HAP-1 (cell line): ENCODE measurements at regions not wholly inside any gene's neighbourhood (a gene's known extent, or its start where the extent isn't known, plus 50 kb on each side); places are given as distances from the start of the nearest gene placed in this dataset.

Experiments
- DNase-seq, 2 experiments: peaks; one replicate each; pipeline ENCODE4 v3.0.0-alpha.2; 2016 to 2020; ENCODE audit warnings: low spot score in 2 of 2
- H3K27me3 ChIP-seq: fragments of 250-450 bp; sonication (Bioruptor Pico); 2 replicates; pipeline ENCODE4 v1.5.1; 2020; ENCODE audit warnings: low read depth, mild to moderate bottlenecking, moderate library complexity
- H3K36me3 ChIP-seq: fragments of 250-450 bp; sonication (Bioruptor Pico); replicated peaks from 2 replicates; pipeline ENCODE4 v1.5.1; 2020; ENCODE audit warnings: mild to moderate bottlenecking
- H3K4me1 ChIP-seq: fragments of 250-450 bp; sonication (Bioruptor Pico); 2 replicates; pipeline ENCODE4 v1.5.1; 2020; ENCODE audit warnings: mild to moderate bottlenecking
- H3K4me3 ChIP-seq: fragments of 250-450 bp; sonication (Bioruptor Pico); 2 replicates; pipeline ENCODE4 v1.5.1; 2020; ENCODE audit warnings: mild to moderate bottlenecking, moderate library complexity
- H3K9me3 ChIP-seq: fragments of 250-450 bp; sonication (Bioruptor Pico); 2 replicates; pipeline ENCODE4 v1.5.1; 2020; ENCODE audit warnings: mild to moderate bottlenecking, moderate library complexity
- in situ Hi-C: fragments of 300-500 bp; cut with MboI; formaldehyde crosslinking; loops from 3 replicates; pipeline ENCODE4 v1.14.3; 2020; ENCODE audit warnings: low sequenced_read_pairs, inconsistent platforms, mixed read lengths

DNA sequence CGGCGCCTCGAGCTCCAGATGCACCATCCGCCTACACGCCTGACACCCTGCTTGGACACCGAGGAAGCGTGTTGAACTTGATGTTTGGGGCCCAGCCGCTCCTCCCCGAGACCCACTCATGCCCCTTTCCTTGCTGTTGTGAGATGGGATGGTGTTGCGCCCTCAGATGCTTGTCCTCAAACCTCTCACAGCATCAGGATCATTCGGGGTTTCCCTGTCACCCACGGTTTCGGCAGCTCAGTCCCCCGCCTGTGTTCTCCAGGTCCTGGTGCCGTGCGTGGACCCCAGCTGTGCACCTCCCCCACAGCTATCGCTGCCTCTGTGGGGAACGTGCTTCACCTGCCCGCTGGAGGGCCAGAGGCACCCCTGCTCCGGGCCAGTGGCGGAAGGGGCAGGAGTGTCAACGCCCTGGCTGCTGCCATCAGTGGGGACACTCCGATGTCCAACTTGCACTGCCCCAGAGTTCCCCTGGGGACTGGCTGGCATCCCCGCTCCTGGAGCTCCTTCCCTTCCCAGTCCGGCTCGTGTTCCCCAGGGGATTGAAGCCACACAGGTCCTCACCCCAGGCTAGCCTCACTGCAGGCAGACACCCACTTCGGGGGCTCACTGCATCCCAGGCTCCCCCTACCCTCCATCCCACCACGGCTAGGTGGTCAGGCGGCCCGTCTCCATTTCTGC, 82.3 kb upstream of the ADRA2C start:
- Histone ChIP-seq H3K27me3 (peaks cover 11% of the 10 kb centered on the region; the same call in 1 of the 2 replicates), H3K4me1 (no peaks in the 10 kb centered on the region), H3K4me3 (no peak overlapping the region), H3K36me3 (no peaks in the 10 kb centered on the region), H3K9me3 (no peaks in the 10 kb centered on the region)
- DNase-seq: no peak
- in situ Hi-C loops: no loop called here

DNA sequence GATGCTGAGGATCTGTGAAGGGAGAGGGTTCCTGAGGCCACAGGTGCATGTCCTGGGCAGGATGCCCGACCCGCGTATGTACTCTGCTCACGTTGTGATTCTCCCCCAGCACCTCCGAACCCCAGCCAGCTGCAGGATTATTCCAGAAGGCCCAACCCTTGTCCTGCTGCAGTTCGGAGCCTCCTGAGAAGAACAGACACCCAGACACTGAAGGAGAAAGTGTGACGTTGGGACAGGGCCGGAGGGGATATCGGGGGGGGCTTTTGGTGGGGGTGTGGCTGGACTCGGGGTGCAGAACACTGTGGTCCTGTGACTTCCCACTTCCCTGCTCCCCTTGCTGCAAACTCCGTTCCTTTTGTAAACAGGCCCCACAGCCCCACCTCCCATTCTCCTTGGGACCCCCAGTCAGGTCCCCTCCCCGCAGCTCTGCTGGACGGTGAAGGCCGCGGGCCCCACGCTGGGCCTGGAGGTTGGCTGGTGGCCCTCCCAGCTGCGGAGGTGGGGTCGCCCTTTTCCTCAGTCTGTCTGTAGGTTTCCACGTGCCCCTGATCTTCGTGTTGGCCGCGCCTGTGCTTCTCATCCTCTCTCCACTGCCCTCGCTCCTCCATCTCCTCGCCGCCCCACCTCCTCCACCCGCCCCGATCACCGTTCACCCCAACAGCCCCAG, 83.0 kb upstream of the ADRA2C start:
- H3K27me3 ChIP-seq: peaks cover 11% of the 10 kb centered on the region; the same call in 1 of the 2 replicates
- DNase-seq: no peak
- in situ Hi-C loops: no loop called here
- no peaks in the 10 kb centered on the region for H3K9me3 ChIP-seq
- no peaks in the 10 kb centered on the region for H3K4me1 ChIP-seq
- H3K4me3 ChIP-seq: no peak overlapping the region
- H3K36me3 ChIP-seq: no peaks in the 10 kb centered on the region

DNA sequence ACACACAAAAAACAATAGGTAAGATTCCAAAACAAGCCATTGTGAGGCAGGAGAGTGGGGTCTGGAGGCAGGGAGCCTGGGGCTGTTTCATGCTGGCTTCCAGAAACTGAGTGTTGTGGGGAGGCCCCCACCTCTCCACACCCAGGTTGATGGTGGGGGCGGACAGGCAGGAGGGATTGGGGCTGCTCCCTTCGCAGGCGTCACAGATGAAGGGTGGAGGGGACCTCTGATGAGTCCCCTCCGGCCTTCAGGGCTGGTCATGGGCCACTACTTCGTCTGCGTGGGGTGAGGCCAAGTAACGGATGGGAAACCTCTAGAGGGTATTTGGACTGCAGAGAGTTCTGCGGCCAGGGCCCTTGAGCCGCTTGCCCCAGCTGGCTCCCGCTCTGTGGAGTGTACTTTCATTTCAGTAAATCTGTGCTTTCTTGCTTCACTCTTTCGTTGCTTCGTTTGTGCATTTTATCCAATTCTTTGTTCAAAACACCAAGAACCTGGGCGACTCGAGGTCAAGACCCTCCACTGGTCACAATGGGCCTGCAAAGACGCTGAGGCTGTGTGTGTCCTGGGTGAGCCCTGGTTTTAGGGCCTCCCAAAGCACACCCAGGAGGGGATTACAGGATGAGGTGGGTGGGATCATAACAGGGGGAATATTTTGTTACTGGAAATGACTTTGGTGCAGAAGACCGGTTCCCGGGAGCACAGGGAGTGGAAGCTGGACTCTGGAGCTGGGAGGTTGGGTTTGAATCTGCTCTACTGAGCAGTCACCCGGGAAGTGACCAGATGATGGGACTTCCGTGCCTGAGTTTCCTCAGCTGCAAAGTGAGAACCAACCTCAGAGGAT, 83.7 kb upstream of the ADRA2C start:
- Histone ChIP-seq H3K4me3 (no peak overlapping the region), H3K27me3 (peaks cover 11% of the 10 kb centered on the region), H3K9me3 (no peaks in the 10 kb centered on the region), H3K4me1 (no peaks in the 10 kb centered on the region), H3K36me3 (no peaks in the 10 kb centered on the region)
- DNase-seq: no peak
- in situ Hi-C loops: no loop called here

DNA sequence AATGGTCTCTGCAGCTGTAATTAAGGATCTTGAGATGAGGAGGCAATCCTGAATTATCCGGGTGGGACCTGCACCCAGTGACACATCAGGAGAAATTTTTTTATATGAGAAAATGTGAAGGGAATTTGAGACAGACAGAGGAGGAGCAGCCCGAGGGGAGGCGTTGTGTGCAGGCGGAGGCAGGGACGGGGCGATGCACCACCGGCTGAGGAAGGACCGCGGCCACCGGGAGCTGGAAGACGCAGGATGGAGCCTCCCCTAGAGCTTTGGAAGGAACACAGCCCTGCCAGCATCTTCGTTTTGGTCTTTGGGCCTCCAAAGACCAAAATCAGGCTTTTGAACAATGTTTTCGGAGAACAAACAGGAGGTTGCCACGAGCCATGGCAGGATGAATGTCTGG, 85.0 kb upstream of the ADRA2C start:
- Histone ChIP-seq H3K4me3 (no peak overlapping the region), H3K4me1 (no peaks in the 10 kb centered on the region), H3K9me3 (no peaks in the 10 kb centered on the region), H3K36me3 (no peaks in the 10 kb centered on the region), H3K27me3 (peaks cover 16% of the 10 kb centered on the region)
- in situ Hi-C loops: no loop called here
- DNase-seq: no peak

DNA sequence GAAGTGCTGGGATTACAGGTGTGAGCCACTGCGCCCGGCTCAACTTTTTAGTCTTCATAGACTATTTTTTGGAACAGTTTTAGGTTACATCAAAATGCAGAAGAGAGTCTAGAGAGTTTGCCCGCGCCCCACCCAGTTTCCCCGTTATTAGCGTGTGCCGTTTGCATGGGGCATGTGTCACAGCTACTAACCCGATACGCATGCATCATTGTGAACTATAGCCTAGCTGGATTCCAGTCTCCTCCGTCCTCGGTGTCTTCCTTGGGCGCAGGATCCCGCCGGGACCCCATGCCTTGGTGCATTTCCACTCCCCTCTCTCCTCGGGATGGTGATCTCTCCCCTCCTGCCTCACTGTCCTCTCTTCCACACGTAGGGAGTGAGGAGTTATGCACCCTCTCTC, 85.5 kb upstream of the ADRA2C start:
- in situ Hi-C loops: no loop called here
- no peak overlapping the region for H3K4me3 ChIP-seq

DNA sequence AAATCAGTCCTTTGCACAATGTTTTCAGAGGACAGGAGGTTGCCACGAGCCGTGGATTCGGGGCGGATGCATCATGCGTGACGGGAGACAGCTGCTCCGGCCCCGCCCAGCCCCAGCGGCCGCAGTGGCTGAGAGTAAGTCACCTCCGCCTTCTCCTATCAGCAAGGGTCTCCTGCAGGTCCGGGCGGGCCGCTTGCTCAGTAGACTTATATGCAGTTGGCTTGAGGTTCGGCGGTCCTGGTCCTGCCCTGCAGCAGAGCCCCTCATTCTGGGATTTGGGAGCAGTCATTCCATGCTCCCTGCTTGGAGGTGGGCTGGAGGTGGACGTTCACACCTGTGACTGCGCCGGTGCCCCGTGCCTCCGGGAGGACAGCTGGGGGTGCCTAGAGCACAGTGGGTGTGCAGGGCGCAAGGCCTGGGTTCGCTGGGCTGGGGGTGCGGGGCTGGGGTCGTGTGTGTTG, 86.3 kb upstream of the ADRA2C start:
- in situ Hi-C loops: no loop called here

More for the DNA sequence above, 85.5 kb upstream of the ADRA2C start:
- H3K9me3 ChIP-seq: no peaks in the 10 kb centered on the region
- no peaks in the 10 kb centered on the region for H3K4me1 ChIP-seq
- no peak for DNase-seq
- no peaks in the 10 kb centered on the region for H3K36me3 ChIP-seq
- peaks cover 12% of the 10 kb centered on the region for H3K27me3 ChIP-seq

DNA sequence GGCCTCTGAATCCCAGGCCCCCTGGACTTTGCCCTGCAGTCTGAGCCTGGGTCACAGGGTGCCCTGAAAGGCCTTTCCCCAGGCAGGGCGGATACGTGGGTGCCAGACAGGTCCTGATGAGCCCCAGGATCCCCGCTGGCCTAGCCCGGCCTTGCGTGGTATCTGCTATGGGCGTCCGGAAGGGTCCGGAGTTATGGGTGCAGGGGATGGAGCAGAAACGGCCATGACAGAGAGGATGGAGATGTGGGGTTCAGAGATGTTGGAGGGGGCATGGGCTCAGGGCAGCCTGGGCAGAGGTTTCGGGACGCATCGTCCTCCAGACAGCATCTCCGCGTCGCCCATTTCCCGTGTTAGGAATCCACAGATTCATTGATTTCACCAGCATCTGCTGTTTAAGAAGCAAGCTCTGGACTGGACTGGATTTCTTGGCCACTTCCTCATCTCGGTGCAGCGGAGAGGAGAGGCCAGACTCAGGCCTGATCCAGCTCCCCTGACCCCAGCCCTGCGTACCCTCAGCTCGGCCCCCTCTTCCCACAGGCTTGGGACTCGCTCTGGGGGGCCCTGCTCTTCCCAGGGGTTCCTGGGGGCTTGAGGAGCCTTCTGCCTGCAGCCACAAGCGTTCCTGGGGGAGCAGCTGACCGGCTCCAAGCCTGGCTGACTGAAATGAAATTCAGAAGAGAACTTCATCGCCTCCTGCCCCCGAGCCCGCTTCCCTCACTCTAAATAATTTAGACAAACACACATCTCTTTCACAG, 86.9 kb upstream of the ADRA2C start:
- Histone ChIP-seq H3K4me3 (no peak overlapping the region), H3K9me3 (no peaks in the 10 kb centered on the region), H3K36me3 (no peaks in the 10 kb centered on the region), H3K27me3 (peaks cover 10% of the 10 kb centered on the region), H3K4me1 (no peaks in the 10 kb centered on the region)
- no peak for DNase-seq
- in situ Hi-C loops: no loop called here

More for the DNA sequence above, 86.3 kb upstream of the ADRA2C start:
- no peak for DNase-seq
- Histone ChIP-seq H3K9me3 (no peaks in the 10 kb centered on the region), H3K27me3 (peaks cover 12% of the 10 kb centered on the region), H3K4me3 (no peak overlapping the region), H3K4me1 (no peaks in the 10 kb centered on the region), H3K36me3 (no peaks in the 10 kb centered on the region)

DNA sequence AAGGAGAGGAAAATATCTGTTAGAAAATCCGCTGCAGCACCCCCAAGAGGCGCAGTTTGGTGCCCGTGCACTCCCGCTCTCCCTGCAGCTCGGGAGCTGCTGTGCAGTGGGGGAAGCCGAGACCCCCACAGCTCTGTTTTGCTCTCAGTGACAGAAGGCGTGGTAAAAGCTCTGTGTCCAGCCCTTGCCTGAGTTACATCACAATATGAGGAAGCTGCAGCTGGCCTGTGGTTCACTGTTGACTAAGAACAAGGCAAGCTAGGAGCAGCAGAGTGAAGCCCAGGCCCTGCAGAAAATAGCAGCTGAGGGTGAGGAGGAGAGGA, 88.5 kb upstream of the ADRA2C start:
- Histone ChIP-seq H3K27me3 (peaks cover 10% of the 10 kb centered on the region), H3K4me3 (no peak overlapping the region), H3K4me1 (no peaks in the 10 kb centered on the region), H3K36me3 (no peaks in the 10 kb centered on the region), H3K9me3 (no peaks in the 10 kb centered on the region)
- in situ Hi-C loops: no loop called here
- DNase-seq: no peak

DNA sequence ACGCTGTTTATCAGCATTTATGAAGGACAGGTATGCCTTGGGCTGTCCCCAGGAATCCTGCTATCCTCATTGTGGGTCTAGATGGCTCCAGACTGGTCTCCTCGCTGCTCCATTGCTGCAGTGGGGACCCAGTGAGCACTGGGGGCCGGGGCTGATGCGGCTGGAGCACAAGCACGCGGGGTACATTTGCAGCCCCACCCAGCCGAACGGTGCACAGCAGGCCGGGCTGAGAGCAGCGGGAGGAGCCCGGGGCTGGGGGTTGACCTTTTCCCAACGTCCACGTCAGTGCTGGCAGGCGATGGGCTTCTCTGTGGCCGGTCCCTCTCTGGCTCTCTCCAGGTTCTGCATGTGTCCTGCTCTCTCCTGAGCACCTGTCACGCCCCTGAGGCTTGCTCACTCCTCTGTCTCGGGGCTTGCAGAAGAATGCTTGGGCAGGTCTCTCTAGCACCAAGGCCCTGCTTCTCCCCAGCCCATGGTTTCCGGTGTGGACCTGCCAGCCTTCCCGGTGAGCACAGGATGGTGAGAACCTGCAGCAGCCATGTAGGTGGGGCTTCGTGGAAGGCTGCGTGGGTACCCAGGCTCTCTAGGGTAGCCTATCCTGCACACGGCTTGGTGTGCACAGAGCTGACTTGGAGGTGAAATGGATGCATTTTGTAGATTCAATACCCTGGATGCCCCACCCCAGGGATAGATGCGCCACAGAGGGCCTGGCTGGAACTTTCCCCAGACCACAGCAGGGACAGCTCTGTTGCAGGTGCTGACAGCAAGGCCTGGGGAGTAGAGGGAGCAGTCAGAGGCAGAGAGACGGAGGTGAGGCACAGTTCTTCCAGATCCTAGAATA, 89.1 kb upstream of the ADRA2C start:
- H3K9me3 ChIP-seq: no peaks in the 10 kb centered on the region
- H3K4me1 ChIP-seq: no peaks in the 10 kb centered on the region
- DNase-seq: no peak
- in situ Hi-C loops: no loop called here
- H3K27me3 ChIP-seq: peaks cover 10% of the 10 kb centered on the region
- no peak overlapping the region for H3K4me3 ChIP-seq
- no peaks in the 10 kb centered on the region for H3K36me3 ChIP-seq

DNA sequence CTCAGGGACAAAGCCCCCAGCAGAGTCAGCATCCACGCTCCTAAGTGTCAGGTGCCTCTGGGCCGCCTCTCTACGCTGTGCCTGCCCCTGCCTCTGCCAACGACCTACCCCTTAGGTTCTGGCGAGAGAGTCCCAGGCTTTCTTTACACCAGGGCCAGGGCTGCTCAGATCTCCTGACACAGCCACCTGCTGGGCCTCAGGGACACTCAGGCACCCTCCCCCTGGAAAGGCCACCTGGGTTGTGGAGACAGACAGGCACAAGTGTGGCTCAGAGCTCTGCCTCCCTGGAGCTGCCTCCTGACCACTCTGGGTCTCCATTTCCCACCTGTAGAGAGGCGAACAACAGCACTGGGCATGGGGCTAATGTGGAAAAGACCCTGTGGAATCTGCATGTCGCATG, 90.0 kb upstream of the ADRA2C start:
- Histone ChIP-seq H3K4me1 (no peaks in the 10 kb centered on the region), H3K9me3 (no peaks in the 10 kb centered on the region), H3K36me3 (no peaks in the 10 kb centered on the region), H3K4me3 (no peak overlapping the region), H3K27me3 (peaks cover 10% of the 10 kb centered on the region)
- in situ Hi-C loops: no loop called here
- DNase-seq: no peak

DNA sequence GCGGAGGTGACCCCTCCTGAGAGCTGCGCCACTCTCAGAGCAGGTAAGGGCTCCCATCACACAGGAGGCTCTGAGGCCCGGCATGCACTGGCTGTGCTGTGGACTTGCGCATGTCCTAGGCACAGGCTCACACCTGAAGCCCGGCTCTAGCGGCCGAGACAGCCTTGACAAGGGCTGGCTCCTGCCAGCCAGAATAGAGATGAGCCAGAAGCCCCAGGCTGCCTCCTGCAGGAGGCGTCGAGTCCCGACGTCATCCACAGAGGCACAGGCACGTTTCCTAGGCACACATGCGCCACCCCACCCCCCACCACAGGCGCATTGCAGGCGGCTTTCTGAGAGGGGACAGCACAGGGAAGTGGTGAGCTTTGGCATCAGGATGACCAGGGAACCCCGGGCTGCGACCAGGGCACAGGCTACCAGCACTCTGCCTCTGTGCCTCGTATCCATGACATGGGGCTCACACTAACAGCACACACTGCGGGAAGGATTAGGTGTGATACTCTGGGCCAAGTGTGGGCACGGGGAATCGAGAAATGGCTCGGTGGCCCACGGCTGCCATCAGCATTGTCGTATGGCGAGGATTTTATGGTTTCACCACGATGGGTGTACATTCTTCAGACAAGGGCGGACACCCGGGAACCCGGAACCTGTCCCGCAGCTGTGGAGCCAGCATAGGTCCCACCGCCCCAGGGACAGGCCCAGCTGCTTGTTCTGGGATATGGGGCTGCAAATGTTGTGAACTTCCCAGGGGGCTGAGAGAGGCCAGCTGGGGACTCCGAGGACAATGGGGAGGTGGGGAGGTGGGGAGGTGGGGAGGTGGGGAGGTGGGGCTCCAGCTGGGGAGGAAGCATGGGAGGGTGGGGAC, 90.7 kb upstream of the ADRA2C start:
- no peak for DNase-seq
- Histone ChIP-seq H3K4me3 (no peak overlapping the region), H3K9me3 (no peaks in the 10 kb centered on the region), H3K36me3 (no peaks in the 10 kb centered on the region), H3K4me1 (no peaks in the 10 kb centered on the region), H3K27me3 (peaks cover 10% of the 10 kb centered on the region)
- in situ Hi-C loops: no loop called here

DNA sequence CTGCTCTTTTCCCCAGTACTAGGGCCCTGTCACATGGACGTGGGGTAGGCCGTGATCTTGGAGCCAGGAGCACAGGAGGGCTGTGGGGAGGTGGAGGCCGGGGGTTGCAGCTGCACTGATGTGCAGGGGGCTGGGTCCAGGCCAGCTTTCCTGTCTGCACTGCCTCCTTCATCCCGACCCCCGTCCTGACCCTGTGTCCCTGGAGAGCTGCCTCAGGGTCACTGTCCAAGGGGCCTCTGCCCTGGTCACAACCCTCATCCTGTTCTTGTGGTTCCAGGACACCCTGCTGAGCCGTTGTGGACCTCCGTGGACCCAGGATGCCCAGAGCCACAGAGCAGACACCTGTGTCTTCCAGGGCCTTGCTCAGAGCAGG, 91.7 kb upstream of the ADRA2C start:
- Histone ChIP-seq H3K4me1 (no peaks in the 10 kb centered on the region), H3K9me3 (no peaks in the 10 kb centered on the region), H3K36me3 (no peaks in the 10 kb centered on the region), H3K27me3 (peaks cover 10% of the 10 kb centered on the region), H3K4me3 (no peak overlapping the region)
- in situ Hi-C loops: no loop called here
- no peak for DNase-seq
